ENCODE measurements at regions not wholly inside any gene's neighbourhood (a gene's known extent, or its start where the extent isn't known, plus 50 kb on each side); places are given as distances from the start of the nearest gene placed in this dataset.

GRCh38 chr2:12096788-12097449, 350.5 kb downstream of the LPIN1 start:
- H3K27me3 ChIP-seq: no peaks in the 10 kb centered on the region
- no peaks in the 10 kb centered on the region for H3K9me3 ChIP-seq
- TF ChIP-seq POLR2AphosphoS5 (IDR thresholded peaks at IDR 0.05; ENCODE audit: insufficient read depth in 1 of 2, low read depth in 1 of 2): no peak
- TF ChIP-seq POLR2A (IDR thresholded peaks at IDR 0.05): no peak
- no peak for TF ChIP-seq CTCF (IDR thresholded peaks at IDR 0.05)
- no peaks in the 10 kb centered on the region for H3K36me3 ChIP-seq
- no peak overlapping the region for H3K4me3 ChIP-seq
- no peak for DNase-seq (ENCODE audit: extremely low spot score in 2 of 2)
- no peak overlapping the region for H3K27ac ChIP-seq
- intact Hi-C loops (cut with DNase I): no loop called here
- no peaks in the 10 kb centered on the region for H3K4me1 ChIP-seq

DNA sequence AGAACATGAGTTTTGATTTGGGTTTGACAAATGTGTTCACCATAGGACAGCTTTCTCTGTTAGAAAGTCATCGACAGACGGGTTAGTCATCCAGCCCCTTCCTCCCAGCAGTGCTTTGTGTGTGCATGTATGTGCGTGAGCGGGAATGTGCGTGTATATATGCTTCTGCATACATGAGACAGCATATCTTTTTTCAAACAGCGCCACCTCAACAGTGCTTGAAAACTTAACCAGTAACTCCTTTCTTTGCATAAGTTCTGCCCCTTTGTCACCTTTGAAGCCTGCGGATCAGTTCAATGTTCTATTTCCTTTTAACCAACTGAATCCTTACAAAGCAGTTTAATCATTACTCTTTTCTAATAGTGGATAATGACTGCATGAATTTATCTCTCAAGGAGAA, 351.4 kb downstream of the LPIN1 start:
- intact Hi-C loops (cut with DNase I): no loop called here
- Histone ChIP-seq H3K27ac (no peak overlapping the region), H3K4me1 (no peaks in the 10 kb centered on the region), H3K4me3 (no peak overlapping the region), H3K9me3 (no peaks in the 10 kb centered on the region), H3K36me3 (no peaks in the 10 kb centered on the region), H3K27me3 (no peaks in the 10 kb centered on the region)
- TF ChIP-seq POLR2A (IDR thresholded peaks at IDR 0.05) (no peak), CTCF (IDR thresholded peaks at IDR 0.05) (no peak), POLR2AphosphoS5 (IDR thresholded peaks at IDR 0.05; ENCODE audit: insufficient read depth in 1 of 2, low read depth in 1 of 2) (no peak)
- DNase-seq (ENCODE audit: extremely low spot score in 2 of 2): peak in 1 of 2 donors; percentile 27

GRCh38 chr2:12099374-12099773, 352.9 kb downstream of the LPIN1 start:
- Histone ChIP-seq H3K9me3 (no peaks in the 10 kb centered on the region), H3K36me3 (no peaks in the 10 kb centered on the region), H3K4me3 (no peak overlapping the region), H3K27me3 (no peaks in the 10 kb centered on the region), H3K27ac (no peak overlapping the region), H3K4me1 (no peaks in the 10 kb centered on the region)
- TF ChIP-seq CTCF (IDR thresholded peaks at IDR 0.05): no peak
- no peak for TF ChIP-seq POLR2A (IDR thresholded peaks at IDR 0.05)
- intact Hi-C loops (cut with DNase I): no loop called here
- peak in 1 of 2 donors; percentile 25 for DNase-seq (ENCODE audit: extremely low spot score in 2 of 2)

- Histone ChIP-seq H3K9me3 (no peaks in the 10 kb centered on the region), H3K27me3 (no peaks in the 10 kb centered on the region), H3K4me1 (no peaks in the 10 kb centered on the region), H3K4me3 (no peak overlapping the region), H3K27ac (no peak overlapping the region), H3K36me3 (no peaks in the 10 kb centered on the region)
- DNase-seq (ENCODE audit: extremely low spot score in 2 of 2): no peak
- TF ChIP-seq POLR2A (IDR thresholded peaks at IDR 0.05) (no peak), POLR2AphosphoS5 (IDR thresholded peaks at IDR 0.05; ENCODE audit: insufficient read depth in 1 of 2, low read depth in 1 of 2) (no peak), CTCF (IDR thresholded peaks at IDR 0.05) (no peak)
- intact Hi-C loops (cut with DNase I): no loop called here
Measured at GRCh38 chr2:12102679-12103078, 356.2 kb downstream of the LPIN1 start.

- Histone ChIP-seq H3K27ac (no peak overlapping the region), H3K27me3 (no peaks in the 10 kb centered on the region), H3K4me3 (no peak overlapping the region), H3K4me1 (peaks cover 5% of the 10 kb centered on the region), H3K36me3 (no peaks in the 10 kb centered on the region), H3K9me3 (no peaks in the 10 kb centered on the region)
- TF ChIP-seq POLR2A (IDR thresholded peaks at IDR 0.05) (no peak), POLR2AphosphoS5 (IDR thresholded peaks at IDR 0.05; ENCODE audit: insufficient read depth in 1 of 2, low read depth in 1 of 2) (no peak), CTCF (IDR thresholded peaks at IDR 0.05) (no peak)
- intact Hi-C loops (cut with DNase I): no loop called here
- DNase-seq (ENCODE audit: extremely low spot score in 2 of 2): no peak
Measured at GRCh38 chr2:12105180-12105579, 358.7 kb downstream of the LPIN1 start.
